SK-N-SH (cell line): ENCODE measurements at regions not wholly inside any gene's neighbourhood (a gene's known extent, or its start where the extent isn't known, plus 50 kb on each side); places are given as distances from the start of the nearest gene placed in this dataset.

ENCODE experiments used
- CTCF ChIP-seq: fragments of 200-600 bp; sonication (generic); IDR thresholded peaks from 2 replicates; pipeline ENCODE4 v1.6.1; 2017; ENCODE audit warnings: antibody characterized with exemption, mild to moderate bottlenecking, moderate library complexity
- EZH2phosphoT487 ChIP-seq: fragments of 200-600 bp; sonication (generic); IDR thresholded peaks from 2 replicates; pipeline ENCODE4 v1.6.1; 2017; ENCODE audit warnings: low read depth, mixed run types, mild to moderate bottlenecking, antibody characterized with exemption, moderate library complexity, borderline replicate concordance
- POLR2AphosphoS5 ChIP-seq: IDR thresholded peaks from 2 replicates; pipeline ENCODE4 v1.6.1; 2012; ENCODE audit warnings: low read depth, low read length
- USF1 ChIP-seq: IDR thresholded peaks from 2 replicates; pipeline ENCODE4 v1.4.0; 2012; ENCODE audit warnings: low read depth, borderline replicate concordance

GRCh38 chr14:71553779-71554178 is 378.4 kb upstream of the RGS6 start:
- no peak for TF ChIP-seq EZH2phosphoT487
- TF ChIP-seq POLR2AphosphoS5, result no peak
- TF ChIP-seq CTCF, result no peak
- no peak for TF ChIP-seq USF1
